Breast epithelium (tissue), 3 donors: ENCODE measurements at regions not wholly inside any gene's neighbourhood (a gene's known extent, or its start where the extent isn't known, plus 50 kb on each side); places are given as distances from the start of the nearest gene placed in this dataset.

ENCODE experiments used
- POLR2A ChIP-seq: fragments of 450-650 bp; IDR thresholded peaks from one replicate; pipeline ENCODE4 v1.6.1; 2016; ENCODE audit warnings: antibody characterized with exemption, mild to moderate bottlenecking, moderate library complexity
- TF ChIP-seq, protein P1 (sequence below), 3 donors: fragments of 450-650 bp; IDR thresholded peaks; one replicate each; pipeline ENCODE4 v1.5.1; 2016 to 2017; ENCODE audit warnings: antibody characterized with exemption in 3 of 3, mild to moderate bottlenecking in 3 of 3, moderate library complexity in 3 of 3

DNA sequence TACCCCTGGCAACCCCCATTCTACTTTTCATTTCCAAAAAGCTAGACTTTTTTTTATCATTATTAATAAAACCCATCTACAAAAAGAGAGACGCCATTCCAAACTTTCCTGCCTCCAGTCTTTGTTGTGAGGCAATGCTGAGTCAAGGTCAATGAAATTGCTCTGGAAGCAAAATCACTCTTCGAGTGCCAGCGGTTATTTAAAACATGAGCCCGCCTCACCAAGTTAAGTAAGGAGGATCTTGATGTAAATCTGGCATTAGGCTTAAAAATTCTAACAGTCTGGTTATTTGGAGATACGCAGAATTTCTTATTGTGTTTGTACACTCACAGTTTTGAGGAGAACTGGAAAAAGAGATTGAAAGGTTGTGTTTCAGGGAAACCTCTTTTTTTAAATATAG, 1196.3 kb downstream of the TYW1 start:
- TF ChIP-seq, protein P1, sequence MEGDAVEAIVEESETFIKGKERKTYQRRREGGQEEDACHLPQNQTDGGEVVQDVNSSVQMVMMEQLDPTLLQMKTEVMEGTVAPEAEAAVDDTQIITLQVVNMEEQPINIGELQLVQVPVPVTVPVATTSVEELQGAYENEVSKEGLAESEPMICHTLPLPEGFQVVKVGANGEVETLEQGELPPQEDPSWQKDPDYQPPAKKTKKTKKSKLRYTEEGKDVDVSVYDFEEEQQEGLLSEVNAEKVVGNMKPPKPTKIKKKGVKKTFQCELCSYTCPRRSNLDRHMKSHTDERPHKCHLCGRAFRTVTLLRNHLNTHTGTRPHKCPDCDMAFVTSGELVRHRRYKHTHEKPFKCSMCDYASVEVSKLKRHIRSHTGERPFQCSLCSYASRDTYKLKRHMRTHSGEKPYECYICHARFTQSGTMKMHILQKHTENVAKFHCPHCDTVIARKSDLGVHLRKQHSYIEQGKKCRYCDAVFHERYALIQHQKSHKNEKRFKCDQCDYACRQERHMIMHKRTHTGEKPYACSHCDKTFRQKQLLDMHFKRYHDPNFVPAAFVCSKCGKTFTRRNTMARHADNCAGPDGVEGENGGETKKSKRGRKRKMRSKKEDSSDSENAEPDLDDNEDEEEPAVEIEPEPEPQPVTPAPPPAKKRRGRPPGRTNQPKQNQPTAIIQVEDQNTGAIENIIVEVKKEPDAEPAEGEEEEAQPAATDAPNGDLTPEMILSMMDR (IDR thresholded peaks at IDR 0.05), result no peak
- no peak for TF ChIP-seq POLR2A
